ENCODE measurements at regions not wholly inside any gene's neighbourhood (a gene's known extent, or its start where the extent isn't known, plus 50 kb on each side); places are given as distances from the start of the nearest gene placed in this dataset.

DNA sequence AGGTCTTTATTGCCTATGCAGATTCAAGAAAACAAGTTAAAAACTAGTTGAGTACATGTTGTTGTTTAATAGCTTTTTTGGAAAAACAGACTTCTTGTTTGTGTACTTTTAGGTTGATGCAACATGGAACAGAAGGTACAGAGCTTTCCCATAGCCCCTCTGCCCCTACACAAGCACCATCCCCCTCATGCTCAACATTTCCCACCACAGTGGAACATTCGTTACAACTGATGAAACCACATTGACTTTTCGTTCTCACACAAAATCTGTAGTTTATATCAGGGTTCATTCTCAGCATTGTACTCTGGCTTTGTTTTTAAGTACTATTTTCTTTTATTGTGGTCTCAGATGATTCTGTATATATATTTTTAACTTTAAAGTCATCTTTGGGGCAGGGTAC, 1054.6 kb downstream of the NTRK3 start:
- TF ChIP-seq GATA3 (IDR thresholded peaks at IDR 0.05; ENCODE audit: low read depth, low read length) (no peak), GATA2 (IDR thresholded peaks at IDR 0.05; ENCODE audit: low read depth, low read length) (no peak)

Measured in SH-SY5Y (cell line).